ENCODE measurements at regions not wholly inside any gene's neighbourhood (a gene's known extent, or its start where the extent isn't known, plus 50 kb on each side); places are given as distances from the start of the nearest gene placed in this dataset.

DNA sequence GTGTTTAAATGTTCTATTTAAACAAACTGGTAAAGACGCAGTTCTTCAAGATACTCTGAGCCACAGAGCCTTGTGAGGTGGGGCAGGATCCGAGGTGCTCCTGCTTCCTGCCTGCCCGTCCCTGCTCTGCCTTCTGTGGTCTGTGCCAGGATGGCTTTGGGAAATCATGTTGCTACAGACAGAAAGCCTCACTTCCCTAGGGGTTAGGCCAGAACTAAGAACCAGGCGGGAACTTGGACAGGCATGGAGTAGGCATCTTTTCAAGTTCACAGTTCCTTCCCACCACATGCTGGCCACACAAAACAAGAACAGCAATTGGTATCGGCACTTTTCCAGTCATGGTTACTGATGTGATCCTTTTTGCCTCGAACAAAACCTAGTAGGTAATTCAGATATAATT is 67.7 kb upstream of the SPOCK1 start:
- no TSS peak for BruUV-seq (replicated peaks)
- H3K79me2 ChIP-seq (ENCODE audit: control insufficient read depth, insufficient read depth, low read length), result no peaks in the 10 kb centered on the region
- TF ChIP-seq POLR2AphosphoS5 (IDR thresholded peaks at IDR 0.05; ENCODE audit: insufficient read depth, low read depth, low read length), result no peak
- TF ChIP-seq EZH2 (IDR thresholded peaks at IDR 0.05; ENCODE audit: borderline replicate concordance, low read depth, low read length, severe bottlenecking), result no peak
- TF ChIP-seq GATA2 (IDR thresholded peaks at IDR 0.05; ENCODE audit: insufficient read depth, insufficient read length, low read depth, low read length), result no peak
- no peak for TF ChIP-seq FOS (IDR thresholded peaks at IDR 0.05; ENCODE audit: borderline replicate concordance, insufficient read depth, low read length)
- no peak for TF ChIP-seq POLR2A (IDR thresholded peaks at IDR 0.05; ENCODE audit: low read depth, low read length)
- no peak for TF ChIP-seq MYC (IDR thresholded peaks at IDR 0.05; ENCODE audit: low read depth, low read length)
- no peak for TF ChIP-seq JUN (IDR thresholded peaks at IDR 0.05; ENCODE audit: borderline replicate concordance, insufficient read depth, insufficient read length, low read depth)
- TF ChIP-seq, protein P1, sequence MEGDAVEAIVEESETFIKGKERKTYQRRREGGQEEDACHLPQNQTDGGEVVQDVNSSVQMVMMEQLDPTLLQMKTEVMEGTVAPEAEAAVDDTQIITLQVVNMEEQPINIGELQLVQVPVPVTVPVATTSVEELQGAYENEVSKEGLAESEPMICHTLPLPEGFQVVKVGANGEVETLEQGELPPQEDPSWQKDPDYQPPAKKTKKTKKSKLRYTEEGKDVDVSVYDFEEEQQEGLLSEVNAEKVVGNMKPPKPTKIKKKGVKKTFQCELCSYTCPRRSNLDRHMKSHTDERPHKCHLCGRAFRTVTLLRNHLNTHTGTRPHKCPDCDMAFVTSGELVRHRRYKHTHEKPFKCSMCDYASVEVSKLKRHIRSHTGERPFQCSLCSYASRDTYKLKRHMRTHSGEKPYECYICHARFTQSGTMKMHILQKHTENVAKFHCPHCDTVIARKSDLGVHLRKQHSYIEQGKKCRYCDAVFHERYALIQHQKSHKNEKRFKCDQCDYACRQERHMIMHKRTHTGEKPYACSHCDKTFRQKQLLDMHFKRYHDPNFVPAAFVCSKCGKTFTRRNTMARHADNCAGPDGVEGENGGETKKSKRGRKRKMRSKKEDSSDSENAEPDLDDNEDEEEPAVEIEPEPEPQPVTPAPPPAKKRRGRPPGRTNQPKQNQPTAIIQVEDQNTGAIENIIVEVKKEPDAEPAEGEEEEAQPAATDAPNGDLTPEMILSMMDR (IDR thresholded peaks at IDR 0.05; ENCODE audit: extremely low read depth in 1 of 2, insufficient read depth in 1 of 2, low read depth in 1 of 2, low read length in 2 of 2), result no peak
- no peak overlapping the region for H2AFZ ChIP-seq (ENCODE audit: low read depth, low read length)
- CTCF ChIA-PET, result interaction anchor here (0.8 to 1.0 kb wide), 2 partner anchors 8 to 247 kb away, joined by 3 read pairs; no protein-coding TSS in a partner anchor
- FAIRE-seq (no peak), DNase-seq (ENCODE audit: low read depth, low spot score) (no peak)
- no peaks in the 10 kb centered on the region for H4K20me1 ChIP-seq (replicated peaks; ENCODE audit: control insufficient read depth, extremely low read depth, insufficient read depth, low read length)
- H3K9ac ChIP-seq (replicated peaks; ENCODE audit: extremely low read depth, insufficient read depth, low read length), result no peak overlapping the region
- dilution Hi-C loops (cut with MboI; ENCODE audit: extremely low pct_ligation_motif_present, low sequenced_read_pairs) (no loop called here), intact Hi-C loops (cut with micrococcal nuclease) (no loop called here)
- H3K27ac ChIP-seq (ENCODE audit: insufficient read depth, low read depth, low read length), result no peak overlapping the region
- POLR2A ChIA-PET, result no interaction called here
- H3K36me3 ChIP-seq (ENCODE audit: control insufficient read depth in 2 of 2, extremely low read depth in 1 of 2, insufficient read depth in 2 of 2, low read length in 2 of 2), result no peaks in the 10 kb centered on the region
- no peak overlapping the region for H3K4me3 ChIP-seq (replicated peaks in 1 of 3; ENCODE audit: insufficient read depth in 1 of 3, low read depth in 1 of 3, low read length in 3 of 3)
- H3K4me1 ChIP-seq (ENCODE audit: control insufficient read depth, extremely low read depth, insufficient read depth, low read length), result peaks cover 21% of the 10 kb centered on the region
- no peaks in the 10 kb centered on the region for H3K9me1 ChIP-seq (replicated peaks; ENCODE audit: control insufficient read depth, extremely low read depth, insufficient read depth, low read length)
- peaks cover 0 to 1% of the 10 kb centered on the region in 2 experiments for H3K27me3 ChIP-seq (ENCODE audit: control insufficient read depth in 2 of 2, insufficient read depth in 2 of 2, low read length in 2 of 2)
- H3K4me2 ChIP-seq (ENCODE audit: insufficient read depth, low read length), result no peak overlapping the region
- H3K9me3 ChIP-seq (replicated peaks; ENCODE audit: control insufficient read depth, insufficient read depth, low read length), result no peaks in the 10 kb centered on the region

All from endothelial cell of umbilical vein (primary cell).